H9 (cell line): ENCODE measurements at regions not wholly inside any gene's neighbourhood (a gene's known extent, or its start where the extent isn't known, plus 50 kb on each side); places are given as distances from the start of the nearest gene placed in this dataset.

ENCODE experiments used
- DNase-seq: peaks from one replicate; pipeline ENCODE4 v3.0.0-alpha.2; 2017
- H2AFZ ChIP-seq: one replicate; pipeline ENCODE4 v1.6.1; 2013; ENCODE audit warnings: mild to moderate bottlenecking, low read length, control low read depth, moderate library complexity
- H2AK5ac ChIP-seq: 2 replicates; pipeline ENCODE4 v1.6.1; 2013; ENCODE audit warnings: low read length, control low read depth, mixed read lengths; ENCODE audit not compliant: insufficient read length
- H2BK120ac ChIP-seq: one replicate; pipeline ENCODE4 v1.6.1; 2013; ENCODE audit warnings: low read depth, mild to moderate bottlenecking, low read length, control low read depth, inconsistent platforms; ENCODE audit not compliant: poor library complexity, severe bottlenecking
- H2BK12ac ChIP-seq: 2 replicates; pipeline ENCODE4 v1.6.1; 2013; ENCODE audit warnings: low read length, control low read depth, mixed read lengths, low read depth; ENCODE audit not compliant: insufficient read length
- H2BK15ac ChIP-seq: 2 replicates; pipeline ENCODE4 v1.6.1; 2013; ENCODE audit warnings: low read depth, low read length, control low read depth
- H2BK20ac ChIP-seq: one replicate; pipeline ENCODE4 v1.6.1; 2013; ENCODE audit warnings: low read depth, mild to moderate bottlenecking, low read length, control low read depth, inconsistent platforms; ENCODE audit not compliant: poor library complexity, severe bottlenecking
- H2BK5ac ChIP-seq: 2 replicates; pipeline ENCODE4 v1.6.1; 2013; ENCODE audit warnings: low read length, control low read depth, mixed read lengths; ENCODE audit not compliant: insufficient read length
- H3K14ac ChIP-seq: 2 replicates; pipeline ENCODE4 v1.6.1; 2013; ENCODE audit warnings: low read length, control low read depth; ENCODE audit not compliant: insufficient read depth
- H3K18ac ChIP-seq: 2 replicates; pipeline ENCODE4 v1.6.1; 2013; ENCODE audit warnings: low read depth, mild to moderate bottlenecking, mixed read lengths, low read length, control low read depth; ENCODE audit not compliant: insufficient read length
- H3K23ac ChIP-seq: 2 replicates; pipeline ENCODE4 v1.6.1; 2013; ENCODE audit warnings: low read length, control low read depth, mixed read lengths, low read depth; ENCODE audit not compliant: insufficient read length
- H3K23me2 ChIP-seq: 2 replicates; pipeline ENCODE4 v1.6.1; 2013; ENCODE audit warnings: low read depth, mild to moderate bottlenecking, mixed read lengths, low read length, control low read depth; ENCODE audit not compliant: insufficient read length, poor library complexity, severe bottlenecking
- H3K27ac ChIP-seq: 2 replicates; pipeline ENCODE4 v1.5.1; 2013; ENCODE audit warnings: low read length, control low read depth, mixed read lengths, low read depth; ENCODE audit not compliant: insufficient read length
- H3K27me3 ChIP-seq: 2 replicates; pipeline ENCODE4 v1.6.1; 2013; ENCODE audit warnings: low read length, control low read depth, inconsistent platforms; ENCODE audit not compliant: insufficient read depth
- H3K4ac ChIP-seq: 2 replicates; pipeline ENCODE4 v1.6.1; 2013; ENCODE audit warnings: low read depth, mild to moderate bottlenecking, control low read depth, inconsistent platforms, low read length, moderate library complexity
- H3K4me1 ChIP-seq: 2 replicates; pipeline ENCODE4 v1.6.1; 2013; ENCODE audit warnings: low read length, control low read depth, inconsistent platforms; ENCODE audit not compliant: insufficient read depth
- H3K4me2 ChIP-seq: 2 replicates; pipeline ENCODE4 v1.6.1; 2013; ENCODE audit warnings: low read length, control low read depth, mixed read lengths; ENCODE audit not compliant: insufficient read length, insufficient read depth
- H3K56ac ChIP-seq: 2 replicates; pipeline ENCODE4 v1.6.1; 2013; ENCODE audit warnings: low read depth, mild to moderate bottlenecking, mixed read lengths, low read length, control low read depth; ENCODE audit not compliant: insufficient read length
- H3K79me1 ChIP-seq: 2 replicates; pipeline ENCODE4 v1.6.1; 2013; ENCODE audit warnings: low read depth, mild to moderate bottlenecking, moderate library complexity, low read length, control low read depth, inconsistent platforms; ENCODE audit not compliant: insufficient read depth, poor library complexity, severe bottlenecking
- H3K79me2 ChIP-seq: 2 replicates; pipeline ENCODE4 v1.6.1; 2013; ENCODE audit warnings: low read length, control low read depth, inconsistent platforms; ENCODE audit not compliant: insufficient read depth
- H3K9ac ChIP-seq: 2 replicates; pipeline ENCODE4 v1.6.1; 2013; ENCODE audit warnings: low read length, control low read depth, mixed read lengths; ENCODE audit not compliant: insufficient read length; ENCODE audit errors: extremely low read depth
- H3K9me3 ChIP-seq: one replicate; pipeline ENCODE4 v1.6.1; 2013; ENCODE audit warnings: low read depth, low read length, inconsistent platforms; ENCODE audit not compliant: control insufficient read depth
- H3T11ph ChIP-seq: one replicate; pipeline ENCODE4 v1.6.1; 2013; ENCODE audit warnings: mild to moderate bottlenecking, low read length, control low read depth, inconsistent platforms
- H4K20me1 ChIP-seq: one replicate; pipeline ENCODE4 v1.6.1; 2013; ENCODE audit not compliant: control insufficient read depth, insufficient read length, insufficient read depth
- H4K5ac ChIP-seq: 2 replicates; pipeline ENCODE4 v1.6.1; 2013; ENCODE audit warnings: low read depth, mild to moderate bottlenecking, mixed read lengths, low read length, control low read depth; ENCODE audit not compliant: insufficient read length
- H4K8ac ChIP-seq: replicated peaks from 2 replicates; pipeline ENCODE4 v1.6.1; 2013; ENCODE audit warnings: low read length, control low read depth, mixed read lengths, low read depth; ENCODE audit not compliant: insufficient read length
- H4K91ac ChIP-seq: 2 replicates; pipeline ENCODE4 v1.6.1; 2013; ENCODE audit warnings: low read depth, mild to moderate bottlenecking, moderate library complexity, mixed read lengths, low read length, control low read depth; ENCODE audit not compliant: insufficient read length
- H3K27ac Mint-ChIP-seq, 3 experiments: 2 replicates in 2 of 3; 3 replicates in 1 of 3; pipeline ENCODE4 v1.8.0; 2020 to 2021; ENCODE audit warnings: mixed read lengths in 3 of 3, mild to moderate bottlenecking in 1 of 3, moderate library complexity in 1 of 3
- H3K27me3 Mint-ChIP-seq: 2 replicates; pipeline ENCODE4 v1.8.0; 2021; ENCODE audit warnings: low read depth, mild to moderate bottlenecking, moderate library complexity, mixed read lengths
- H3K36me3 Mint-ChIP-seq, 3 experiments: 2 replicates in 2 of 3; 3 replicates in 1 of 3; pipeline ENCODE4 v1.8.0; 2020 to 2021; ENCODE audit warnings: low read depth in 3 of 3, mixed read lengths in 3 of 3; ENCODE audit not compliant: insufficient read depth in 1 of 3
- H3K4me1 Mint-ChIP-seq, 2 experiments: 2 replicates each; pipeline ENCODE4 v1.8.0; 2020; ENCODE audit warnings: mixed read lengths in 2 of 2
- H3K4me3 Mint-ChIP-seq, 2 experiments: 2 replicates in 1 of 2; 3 replicates in 1 of 2; pipeline ENCODE4 v1.8.0; 2020 to 2021; ENCODE audit warnings: mild to moderate bottlenecking in 2 of 2, mixed read lengths in 2 of 2, moderate library complexity in 1 of 2
- H3K9me3 Mint-ChIP-seq, 2 experiments: 2 replicates in 1 of 2; 3 replicates in 1 of 2; pipeline ENCODE4 v1.8.0; 2020; ENCODE audit warnings: mild to moderate bottlenecking in 2 of 2, mixed read lengths in 2 of 2, moderate library complexity in 1 of 2
- TF ChIP-seq, protein P1 (sequence below): fragments of 200-600 bp; sonication (generic); conservative IDR thresholded peaks from 3 replicates; pipeline ENCODE4 v1.8.0; 2021; ENCODE audit warnings: antibody characterized with exemption, mild to moderate bottlenecking

DNA sequence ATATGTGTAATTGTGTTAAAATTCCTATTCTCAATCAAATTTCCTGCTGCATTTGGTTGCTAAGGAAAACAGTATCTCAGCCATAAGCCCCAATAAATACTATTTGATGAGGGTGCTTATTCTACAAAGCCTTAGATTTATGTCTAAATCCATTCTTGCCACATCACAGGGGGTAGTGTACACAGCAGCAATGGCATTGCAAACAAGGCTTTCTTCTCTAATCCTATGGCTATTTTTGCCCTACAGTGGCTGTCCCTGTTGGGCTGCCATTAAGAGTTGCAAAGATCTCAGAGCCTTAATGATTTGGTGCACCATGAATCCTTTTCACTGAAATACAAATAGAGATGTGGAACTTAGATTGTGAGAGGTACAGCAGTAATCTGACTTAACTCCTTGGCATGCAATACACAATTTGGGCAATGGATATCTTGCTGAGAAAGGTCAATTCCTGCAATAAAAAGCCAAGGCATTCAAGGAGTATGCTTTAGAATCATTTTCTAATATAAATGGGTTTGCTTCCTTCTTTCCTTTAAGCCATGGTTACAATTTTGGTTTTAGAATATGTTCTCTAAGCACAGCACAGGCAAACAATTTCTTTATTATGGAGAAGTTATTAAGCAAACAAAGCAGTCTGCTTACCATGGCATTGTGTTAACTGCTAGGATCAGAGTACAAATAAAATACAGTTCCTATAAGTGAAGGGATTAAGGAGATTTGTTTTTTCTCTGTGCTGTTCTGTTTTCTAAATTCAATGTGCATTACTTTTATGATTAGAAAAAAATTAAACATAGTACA lies 69.8 kb upstream of the CD302 start:
- H3K9ac ChIP-seq, result no peak overlapping the region
- no peak overlapping the region for H2BK15ac ChIP-seq
- no peaks in the 10 kb centered on the region for H3K79me1 ChIP-seq
- no peak overlapping the region for H3T11ph ChIP-seq
- no peaks in the 10 kb centered on the region for H3K4me1 ChIP-seq
- H4K8ac ChIP-seq, result no peak overlapping the region
- H3K4me2 ChIP-seq, result no peak overlapping the region
- no peak overlapping the region for H3K4ac ChIP-seq
- no peak overlapping the region for H4K91ac ChIP-seq
- H3K14ac ChIP-seq, result no peak overlapping the region
- H2AK5ac ChIP-seq, result no peak overlapping the region
- no peaks in the 10 kb centered on the region for H3K27me3 ChIP-seq
- H3K79me2 ChIP-seq, result no peaks in the 10 kb centered on the region
- no peak overlapping the region for H2BK12ac ChIP-seq
- no peak overlapping the region for H2AFZ ChIP-seq
- no peak overlapping the region for H3K56ac ChIP-seq
- no peak for DNase-seq
- Mint-ChIP-seq H3K36me3 (no peaks in the 10 kb centered on the region), H3K4me3 (no peak overlapping the region), H3K27ac (no peak overlapping the region), H3K9me3 (no peaks in the 10 kb centered on the region; a peak in 1 of 5 replicates), H3K4me1 (peaks cover 4 to 10% of the 10 kb centered on the region in 2 experiments; a peak in 3 of 4 replicates), H3K27me3 (no peaks in the 10 kb centered on the region)
- H2BK20ac ChIP-seq, result no peak overlapping the region
- H4K5ac ChIP-seq, result no peak overlapping the region
- TF ChIP-seq, protein P1, sequence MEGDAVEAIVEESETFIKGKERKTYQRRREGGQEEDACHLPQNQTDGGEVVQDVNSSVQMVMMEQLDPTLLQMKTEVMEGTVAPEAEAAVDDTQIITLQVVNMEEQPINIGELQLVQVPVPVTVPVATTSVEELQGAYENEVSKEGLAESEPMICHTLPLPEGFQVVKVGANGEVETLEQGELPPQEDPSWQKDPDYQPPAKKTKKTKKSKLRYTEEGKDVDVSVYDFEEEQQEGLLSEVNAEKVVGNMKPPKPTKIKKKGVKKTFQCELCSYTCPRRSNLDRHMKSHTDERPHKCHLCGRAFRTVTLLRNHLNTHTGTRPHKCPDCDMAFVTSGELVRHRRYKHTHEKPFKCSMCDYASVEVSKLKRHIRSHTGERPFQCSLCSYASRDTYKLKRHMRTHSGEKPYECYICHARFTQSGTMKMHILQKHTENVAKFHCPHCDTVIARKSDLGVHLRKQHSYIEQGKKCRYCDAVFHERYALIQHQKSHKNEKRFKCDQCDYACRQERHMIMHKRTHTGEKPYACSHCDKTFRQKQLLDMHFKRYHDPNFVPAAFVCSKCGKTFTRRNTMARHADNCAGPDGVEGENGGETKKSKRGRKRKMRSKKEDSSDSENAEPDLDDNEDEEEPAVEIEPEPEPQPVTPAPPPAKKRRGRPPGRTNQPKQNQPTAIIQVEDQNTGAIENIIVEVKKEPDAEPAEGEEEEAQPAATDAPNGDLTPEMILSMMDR, result no peak
- no peaks in the 10 kb centered on the region for H3K23me2 ChIP-seq
- no peak overlapping the region for H3K23ac ChIP-seq
- no peaks in the 10 kb centered on the region for H4K20me1 ChIP-seq
- H2BK5ac ChIP-seq, result no peak overlapping the region
- H3K18ac ChIP-seq, result no peak overlapping the region
- no peaks in the 10 kb centered on the region for H3K9me3 ChIP-seq
- no peak overlapping the region for H2BK120ac ChIP-seq
- H3K27ac ChIP-seq, result no peak overlapping the region
